Transverse colon (tissue), 4 donors: ENCODE measurements at regions not wholly inside any gene's neighbourhood (a gene's known extent, or its start where the extent isn't known, plus 50 kb on each side); places are given as distances from the start of the nearest gene placed in this dataset.

Source experiments
- DNase-seq: peaks from one replicate; pipeline ENCODE4 v3.0.0-alpha.2; 2019
- H3K27ac ChIP-seq, 4 donors: fragments of 200-600 bp; sonication (generic); 2 replicates each; pipeline ENCODE4 v1.5.1; 2016 to 2018; ENCODE audit warnings: inconsistent platforms in 4 of 4
- H3K27me3 ChIP-seq: fragments of 200-600 bp; sonication (generic); 2 replicates; pipeline ENCODE4 v1.5.1; 2017; ENCODE audit warnings: inconsistent platforms
- H3K36me3 ChIP-seq, 4 donors: fragments of 200-600 bp; sonication (generic); 2 replicates each; pipeline ENCODE4 v1.5.1; 2017 to 2019; ENCODE audit warnings: inconsistent platforms in 4 of 4
- H3K4me1 ChIP-seq, 4 donors: fragments of 200-600 bp; sonication (generic); 2 replicates each; pipeline ENCODE4 v1.5.1; 2017 to 2020; ENCODE audit warnings: inconsistent platforms in 4 of 4
- H3K4me3 ChIP-seq, 4 donors: fragments of 200-600 bp; sonication (generic); 1 replicate in 1 of 4; 2 replicates in 3 of 4; pipeline versions ENCODE4 v1.5.1 to v1.6.1; 2017 to 2019; ENCODE audit warnings: inconsistent platforms in 4 of 4
- H3K9me3 ChIP-seq, 2 donors: fragments of 200-600 bp; sonication (generic); 2 replicates each; pipeline ENCODE4 v1.5.1; 2017 to 2019; ENCODE audit warnings: inconsistent platforms in 2 of 2
- CTCF ChIP-seq, 5 experiments: fragments of 200-600 bp in 3 of 5; fragments of 450-650 bp in 2 of 5; sonication (generic) in 3 of 5; IDR thresholded peaks; 1 replicate in 2 of 5; 2 replicates in 3 of 5; pipeline ENCODE4 v1.5.1; 2016 to 2017; ENCODE audit warnings: antibody characterized with exemption in 5 of 5, inconsistent platforms in 3 of 5, mild to moderate bottlenecking in 2 of 5, moderate library complexity in 1 of 5
- EP300 ChIP-seq: sonication (generic); formaldehyde crosslinking; IDR thresholded peaks from one replicate; pipeline ENCODE4 v1.6.1; 2017; ENCODE audit warnings: antibody characterized with exemption, low read depth
- POLR2A ChIP-seq: fragments of 450-650 bp; IDR thresholded peaks from one replicate; pipeline ENCODE4 v1.6.1; 2016; ENCODE audit warnings: antibody characterized with exemption, mild to moderate bottlenecking, moderate library complexity
- POLR2AphosphoS5 ChIP-seq, 3 donors: sonication (generic); formaldehyde crosslinking; IDR thresholded peaks; one replicate each; pipeline ENCODE4 v1.6.1; 2016; ENCODE audit warnings: antibody characterized with exemption in 3 of 3
- WGBS, 2 donors: methylation state at CpG; one replicate each; pipeline ENCODE4 v1.1.5; 2018; ENCODE audit warnings: low coverage in 1 of 2; 5-methylcytosine and 5-hydroxymethylcytosine counted together
- in situ Hi-C, 4 donors: fragments of 200-750 bp; cut with MboI; loops; one replicate each; pipeline versions ENCODE4 v1.15.0 to v1.15.1; 2017; ENCODE audit warnings: low sequenced_read_pairs in 3 of 4, low pct_ligation_motif_present in 1 of 4, low pct_unique_long_range_greater_than_20kb in 1 of 4
- intact Hi-C: fragments of 100-400 bp; cut with DNase I; formaldehyde crosslinking; loops from one replicate; pipeline ENCODE4 v1.15.1; 2023; ENCODE audit warnings: low total_unique reads

- H3K27ac ChIP-seq = no peak overlapping the region
- intact Hi-C loops (no loop called here), in situ Hi-C loops (no loop called here)
- TF ChIP-seq CTCF (IDR thresholded peaks at IDR 0.05) (no peak), POLR2AphosphoS5 (IDR thresholded peaks at IDR 0.05) (no peak), EP300 (no peak)
- H3K4me1 ChIP-seq = no peaks in the 10 kb centered on the region
- H3K9me3 ChIP-seq = no peaks in the 10 kb centered on the region
- no peak overlapping the region for H3K4me3 ChIP-seq
- no peaks in the 10 kb centered on the region for H3K27me3 ChIP-seq
- H3K36me3 ChIP-seq = no peaks in the 10 kb centered on the region
- WGBS, 2 donors = 62 to 87% methylated on average over 2 to 3 of the region's 3 CpGs
- no peak for DNase-seq
These were observed 160.1 kb upstream of the PLAAT1 start for GRCh38 chr3:193080821-193081365.

- in situ Hi-C loops (no loop called here), intact Hi-C loops (no loop called here)
- Histone ChIP-seq H3K36me3 (no peaks in the 10 kb centered on the region), H3K9me3 (no peaks in the 10 kb centered on the region), H3K4me3 (no peak overlapping the region), H3K27ac (no peak overlapping the region), H3K27me3 (peaks cover 3% of the 10 kb centered on the region), H3K4me1 (no peaks in the 10 kb centered on the region)
- no peak for DNase-seq
- TF ChIP-seq POLR2A (no peak), EP300 (no peak), CTCF (IDR thresholded peaks at IDR 0.05) (no peak), POLR2AphosphoS5 (IDR thresholded peaks at IDR 0.05) (no peak)
- 54 to 55% methylated on average over 2 of the region's 2 CpGs for WGBS, 2 donors
These were observed 155.4 kb upstream of the PLAAT1 start for GRCh38 chr3:193085655-193086054.

GRCh38 chr3:193086681-193087080 lies 154.3 kb upstream of the PLAAT1 start:
- in situ Hi-C loops = no loop called here
- DNase-seq = no peak
- H3K27me3 ChIP-seq = peaks cover 3% of the 10 kb centered on the region
- TF ChIP-seq CTCF (IDR thresholded peaks at IDR 0.05) = no peak
- no peak for TF ChIP-seq POLR2A
- no peak for TF ChIP-seq EP300
- TF ChIP-seq POLR2AphosphoS5 (IDR thresholded peaks at IDR 0.05) = no peak
- H3K9me3 ChIP-seq = no peaks in the 10 kb centered on the region
- WGBS, 2 donors = 36 to 40% methylated on average over 4 of the region's 4 CpGs
- no peak overlapping the region for H3K4me3 ChIP-seq
- H3K27ac ChIP-seq = no peak overlapping the region
- intact Hi-C loops = no loop called here
- no peaks in the 10 kb centered on the region for H3K36me3 ChIP-seq
- H3K4me1 ChIP-seq = no peaks in the 10 kb centered on the region

GRCh38 chr3:193087336-193087735 lies 153.7 kb upstream of the PLAAT1 start:
- in situ Hi-C loops (no loop called here), intact Hi-C loops (no loop called here)
- TF ChIP-seq CTCF (IDR thresholded peaks at IDR 0.05) (no peak), POLR2A (no peak), EP300 (no peak), POLR2AphosphoS5 (IDR thresholded peaks at IDR 0.05) (no peak)
- H3K36me3 ChIP-seq = no peaks in the 10 kb centered on the region
- no peaks in the 10 kb centered on the region for H3K9me3 ChIP-seq
- no peak overlapping the region for H3K4me3 ChIP-seq
- no peaks in the 10 kb centered on the region for H3K4me1 ChIP-seq
- 56 to 89% methylated on average over 1 to 3 of the region's 3 CpGs for WGBS, 2 donors
- peaks cover 3% of the 10 kb centered on the region for H3K27me3 ChIP-seq
- H3K27ac ChIP-seq = no peak overlapping the region
- no peak for DNase-seq
